ENCODE measurements at regions not wholly inside any gene's neighbourhood (a gene's known extent, or its start where the extent isn't known, plus 50 kb on each side); places are given as distances from the start of the nearest gene placed in this dataset.

- Histone ChIP-seq H3K36me3 (no peaks in the 10 kb centered on the region), H3K27me3 (no peaks in the 10 kb centered on the region), H3K4me1 (no peaks in the 10 kb centered on the region), H3K27ac (no peak overlapping the region), H3K4me3 (no peak overlapping the region), H3K9me3 (peaks cover 7% of the 10 kb centered on the region)
- DNase-seq (ENCODE audit: extremely low spot score in 2 of 2) = no peak
- intact Hi-C loops (cut with DNase I) = no loop called here
- TF ChIP-seq, protein P1, sequence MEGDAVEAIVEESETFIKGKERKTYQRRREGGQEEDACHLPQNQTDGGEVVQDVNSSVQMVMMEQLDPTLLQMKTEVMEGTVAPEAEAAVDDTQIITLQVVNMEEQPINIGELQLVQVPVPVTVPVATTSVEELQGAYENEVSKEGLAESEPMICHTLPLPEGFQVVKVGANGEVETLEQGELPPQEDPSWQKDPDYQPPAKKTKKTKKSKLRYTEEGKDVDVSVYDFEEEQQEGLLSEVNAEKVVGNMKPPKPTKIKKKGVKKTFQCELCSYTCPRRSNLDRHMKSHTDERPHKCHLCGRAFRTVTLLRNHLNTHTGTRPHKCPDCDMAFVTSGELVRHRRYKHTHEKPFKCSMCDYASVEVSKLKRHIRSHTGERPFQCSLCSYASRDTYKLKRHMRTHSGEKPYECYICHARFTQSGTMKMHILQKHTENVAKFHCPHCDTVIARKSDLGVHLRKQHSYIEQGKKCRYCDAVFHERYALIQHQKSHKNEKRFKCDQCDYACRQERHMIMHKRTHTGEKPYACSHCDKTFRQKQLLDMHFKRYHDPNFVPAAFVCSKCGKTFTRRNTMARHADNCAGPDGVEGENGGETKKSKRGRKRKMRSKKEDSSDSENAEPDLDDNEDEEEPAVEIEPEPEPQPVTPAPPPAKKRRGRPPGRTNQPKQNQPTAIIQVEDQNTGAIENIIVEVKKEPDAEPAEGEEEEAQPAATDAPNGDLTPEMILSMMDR (IDR thresholded peaks at IDR 0.05) = no peak
- TF ChIP-seq POLR2AphosphoS5 (IDR thresholded peaks at IDR 0.05; ENCODE audit: insufficient read depth in 1 of 2, low read depth in 1 of 2) (no peak), POLR2A (IDR thresholded peaks at IDR 0.05) (no peak)
These were observed 193.6 kb downstream of the MTCL1 start for GRCh38 chr18:8899000-8899399.

DNA sequence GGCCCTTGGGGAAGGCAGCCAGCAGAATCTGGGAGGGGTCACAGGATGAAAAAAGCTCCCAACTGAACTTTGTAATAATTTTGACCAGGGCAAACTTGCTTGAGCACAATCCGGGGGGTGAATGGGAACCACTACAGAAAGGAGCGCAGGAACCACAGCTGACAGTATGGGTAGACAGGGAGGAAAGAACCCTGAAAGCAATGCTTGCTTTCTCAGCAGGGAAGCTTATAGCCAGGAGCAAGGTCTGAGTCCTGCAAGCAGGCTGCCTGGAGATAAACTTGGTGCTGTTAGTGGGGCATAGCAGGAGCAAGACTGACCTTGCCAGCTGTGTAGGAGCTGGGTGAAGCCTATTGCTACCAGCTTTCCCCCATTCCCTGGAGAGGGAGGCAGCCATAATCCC, 195.2 kb downstream of the MTCL1 start:
- no peak overlapping the region for H3K4me3 ChIP-seq
- intact Hi-C loops (cut with DNase I) = no loop called here

DNA sequence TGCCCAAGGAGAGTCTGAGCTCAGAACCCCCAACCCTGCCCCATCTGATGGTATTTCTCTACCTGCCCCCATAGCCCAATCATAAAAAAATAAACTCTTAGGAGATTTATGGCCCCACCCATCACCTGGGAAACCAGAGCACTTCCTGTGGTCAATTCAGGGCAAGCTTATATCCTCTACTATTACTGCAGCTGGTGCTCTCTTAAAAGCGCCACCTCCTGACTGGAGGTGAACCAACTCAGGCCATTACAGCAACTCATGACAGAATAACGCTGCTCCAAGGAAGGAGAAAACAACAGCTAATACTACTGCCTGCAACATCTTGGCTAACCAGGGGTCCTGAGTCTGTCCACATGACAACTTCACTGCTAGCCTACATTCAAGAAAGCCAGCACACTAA, 195.7 kb downstream of the MTCL1 start:
- Histone ChIP-seq H3K27me3 (no peaks in the 10 kb centered on the region), H3K4me1 (no peaks in the 10 kb centered on the region), H3K27ac (no peak overlapping the region), H3K4me3 (no peak overlapping the region), H3K9me3 (peaks cover 4% of the 10 kb centered on the region), H3K36me3 (no peaks in the 10 kb centered on the region)
- no peak for DNase-seq (ENCODE audit: extremely low spot score in 2 of 2)
- intact Hi-C loops (cut with DNase I) = no loop called here
- TF ChIP-seq POLR2AphosphoS5 (IDR thresholded peaks at IDR 0.05; ENCODE audit: insufficient read depth in 1 of 2, low read depth in 1 of 2) = no peak
- TF ChIP-seq, protein P1 (IDR thresholded peaks at IDR 0.05) = no peak
- no peak for TF ChIP-seq POLR2A (IDR thresholded peaks at IDR 0.05)

More for the DNA sequence above, 195.2 kb downstream of the MTCL1 start:
- no peak for DNase-seq (ENCODE audit: extremely low spot score in 2 of 2)
- no peak overlapping the region for H3K27ac ChIP-seq
- no peaks in the 10 kb centered on the region for H3K27me3 ChIP-seq
- H3K9me3 ChIP-seq = peaks cover 7% of the 10 kb centered on the region
- H3K4me1 ChIP-seq = no peaks in the 10 kb centered on the region
- TF ChIP-seq, protein P1 (IDR thresholded peaks at IDR 0.05) = no peak
- TF ChIP-seq POLR2A (IDR thresholded peaks at IDR 0.05) = no peak
- no peak for TF ChIP-seq POLR2AphosphoS5 (IDR thresholded peaks at IDR 0.05; ENCODE audit: insufficient read depth in 1 of 2, low read depth in 1 of 2)
- H3K36me3 ChIP-seq = no peaks in the 10 kb centered on the region

DNA sequence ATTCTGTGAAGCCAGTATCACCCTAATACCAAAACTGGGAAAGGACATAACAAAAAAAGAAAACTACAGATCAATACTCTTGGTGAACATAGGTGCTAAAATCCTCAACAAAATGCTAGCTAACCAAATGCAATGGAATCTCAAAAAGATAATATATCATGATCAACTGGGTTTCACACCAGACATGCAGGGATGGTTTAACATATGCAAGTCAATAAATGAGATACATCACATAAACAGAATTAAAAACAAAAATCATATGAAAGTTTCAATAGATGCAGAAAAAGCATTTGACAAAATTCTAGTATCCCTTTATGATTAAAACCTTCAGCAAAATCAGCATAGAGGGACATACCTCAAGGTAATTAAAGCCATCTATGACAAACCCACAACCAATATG, 198.2 kb upstream of the NDUFV2 start:
- Histone ChIP-seq H3K36me3 (no peaks in the 10 kb centered on the region), H3K4me1 (no peaks in the 10 kb centered on the region), H3K9me3 (no peaks in the 10 kb centered on the region), H3K27ac (no peak overlapping the region), H3K27me3 (no peaks in the 10 kb centered on the region), H3K4me3 (no peak overlapping the region)
- DNase-seq (ENCODE audit: extremely low spot score in 2 of 2) = no peak
- TF ChIP-seq, protein P1 (IDR thresholded peaks at IDR 0.05) = no peak
- TF ChIP-seq POLR2A (IDR thresholded peaks at IDR 0.05) = no peak
- no peak for TF ChIP-seq POLR2AphosphoS5 (IDR thresholded peaks at IDR 0.05; ENCODE audit: insufficient read depth in 1 of 2, low read depth in 1 of 2)
- intact Hi-C loops (cut with DNase I) = no loop called here

- Histone ChIP-seq H3K27me3 (no peaks in the 10 kb centered on the region), H3K27ac (no peak overlapping the region), H3K36me3 (no peaks in the 10 kb centered on the region), H3K4me3 (no peak overlapping the region), H3K9me3 (no peaks in the 10 kb centered on the region), H3K4me1 (no peaks in the 10 kb centered on the region)
- DNase-seq (ENCODE audit: extremely low spot score in 2 of 2) = no peak
- TF ChIP-seq, protein P1 (IDR thresholded peaks at IDR 0.05) = no peak
- TF ChIP-seq POLR2A (IDR thresholded peaks at IDR 0.05) (no peak), POLR2AphosphoS5 (IDR thresholded peaks at IDR 0.05; ENCODE audit: insufficient read depth in 1 of 2, low read depth in 1 of 2) (no peak)
- intact Hi-C loops (cut with DNase I) = no loop called here
These were observed 193.5 kb upstream of the NDUFV2 start for GRCh38 chr18:8908792-8909510.
